ENCODE measurements at regions not wholly inside any gene's neighbourhood (a gene's known extent, or its start where the extent isn't known, plus 50 kb on each side); places are given as distances from the start of the nearest gene placed in this dataset.

- no peak overlapping the region for H3K4me3 Mint-ChIP-seq (ENCODE audit: unreplicated experiment)
- no peak overlapping the region for H3K27ac Mint-ChIP-seq (ENCODE audit: unreplicated experiment)
- peaks cover 6% of the 10 kb centered on the region for H3K36me3 Mint-ChIP-seq (ENCODE audit: low read depth)
- peaks cover 16% of the 10 kb centered on the region for H3K9me3 Mint-ChIP-seq (ENCODE audit: low read depth)
- DNase-seq (ENCODE audit: low spot score) = no peak
- peaks cover 12% of the 10 kb centered on the region for H3K27me3 Mint-ChIP-seq (ENCODE audit: low read depth)
- no peak for TF ChIP-seq CTCF (IDR thresholded peaks at IDR 0.05)
- no peaks in the 10 kb centered on the region for H3K4me1 Mint-ChIP-seq (ENCODE audit: low read depth)
Observed at GRCh38 chr1:30095451-30096025, 627.8 kb downstream of the MATN1 start.

- peaks cover 6% of the 10 kb centered on the region for H3K36me3 Mint-ChIP-seq (ENCODE audit: low read depth)
- no peak for TF ChIP-seq CTCF (IDR thresholded peaks at IDR 0.05)
- no peak overlapping the region for H3K27ac Mint-ChIP-seq (ENCODE audit: unreplicated experiment)
- H3K27me3 Mint-ChIP-seq (ENCODE audit: low read depth) = peaks cover 9% of the 10 kb centered on the region
- H3K4me3 Mint-ChIP-seq (ENCODE audit: unreplicated experiment) = no peak overlapping the region
- H3K4me1 Mint-ChIP-seq (ENCODE audit: low read depth) = no peaks in the 10 kb centered on the region
- H3K9me3 Mint-ChIP-seq (ENCODE audit: low read depth) = peaks cover 16% of the 10 kb centered on the region
- DNase-seq (ENCODE audit: low spot score) = no peak
Observed at GRCh38 chr1:30095051-30095450, 628.3 kb downstream of the MATN1 start.

GRCh38 chr1:30092051-30092858 lies 631.1 kb downstream of the MATN1 start:
- Mint-ChIP-seq H3K27me3 (ENCODE audit: low read depth) (peaks cover 7% of the 10 kb centered on the region), H3K4me3 (ENCODE audit: unreplicated experiment) (no peak overlapping the region), H3K9me3 (ENCODE audit: low read depth) (peaks cover 16% of the 10 kb centered on the region), H3K27ac (ENCODE audit: unreplicated experiment) (no peak overlapping the region), H3K36me3 (ENCODE audit: low read depth) (peaks cover 6% of the 10 kb centered on the region), H3K4me1 (ENCODE audit: low read depth) (peaks cover 17% of the 10 kb centered on the region)
- no peak for DNase-seq (ENCODE audit: low spot score)
- TF ChIP-seq CTCF (IDR thresholded peaks at IDR 0.05) = no peak

- no peak for DNase-seq (ENCODE audit: low spot score)
- H3K9me3 Mint-ChIP-seq (ENCODE audit: low read depth) = peaks cover 16% of the 10 kb centered on the region
- peaks cover 7% of the 10 kb centered on the region for H3K27me3 Mint-ChIP-seq (ENCODE audit: low read depth)
- no peak for TF ChIP-seq CTCF (IDR thresholded peaks at IDR 0.05)
- H3K4me1 Mint-ChIP-seq (ENCODE audit: low read depth) = peaks cover 27% of the 10 kb centered on the region
- no peak overlapping the region for H3K27ac Mint-ChIP-seq (ENCODE audit: unreplicated experiment)
- H3K4me3 Mint-ChIP-seq (ENCODE audit: unreplicated experiment) = no peak overlapping the region
- H3K36me3 Mint-ChIP-seq (ENCODE audit: low read depth) = peaks cover 6% of the 10 kb centered on the region
Observed at GRCh38 chr1:30090162-30090820, 633.1 kb downstream of the MATN1 start.

GRCh38 chr1:30089024-30089430 lies 634.4 kb downstream of the MATN1 start:
- peaks cover 7% of the 10 kb centered on the region for H3K27me3 Mint-ChIP-seq (ENCODE audit: low read depth)
- DNase-seq (ENCODE audit: low spot score) = no peak
- H3K9me3 Mint-ChIP-seq (ENCODE audit: low read depth) = peaks cover 16% of the 10 kb centered on the region
- no peak for TF ChIP-seq CTCF (IDR thresholded peaks at IDR 0.05)
- H3K4me1 Mint-ChIP-seq (ENCODE audit: low read depth) = peaks cover 40% of the 10 kb centered on the region
- no peak overlapping the region for H3K27ac Mint-ChIP-seq (ENCODE audit: unreplicated experiment)
- no peak overlapping the region for H3K4me3 Mint-ChIP-seq (ENCODE audit: unreplicated experiment)
- peaks cover 6% of the 10 kb centered on the region for H3K36me3 Mint-ChIP-seq (ENCODE audit: low read depth)
